ENCODE measurements at regions not wholly inside any gene's neighbourhood (a gene's known extent, or its start where the extent isn't known, plus 50 kb on each side); places are given as distances from the start of the nearest gene placed in this dataset.

GRCh38 chr11:111177037-111177871 lies 68.3 kb upstream of the POU2AF2 start:
- Histone ChIP-seq H3K27ac (ENCODE audit: insufficient read length, low read depth, low read length) (no peak overlapping the region), H2AK5ac (ENCODE audit: insufficient read length, low read length) (no peak overlapping the region)
- H3K9me3 Mint-ChIP-seq: no peaks in the 10 kb centered on the region

More at GRCh38 chr11:111177037-111177871, 68.3 kb upstream of the POU2AF2 start:
- Histone ChIP-seq H3T11ph (ENCODE audit: low read length) (no peak overlapping the region), H3K27me3 (ENCODE audit: insufficient read depth, low read length) (no peaks in the 10 kb centered on the region), H3K14ac (ENCODE audit: insufficient read depth, low read length) (no peak overlapping the region), H3K79me1 (ENCODE audit: insufficient read depth, low read depth, low read length, poor library complexity, severe bottlenecking) (no peaks in the 10 kb centered on the region), H3K9me3 (ENCODE audit: control insufficient read depth, low read depth, low read length) (no peaks in the 10 kb centered on the region), H2AFZ (ENCODE audit: low read length) (no peak overlapping the region), H2BK12ac (ENCODE audit: insufficient read length, low read depth, low read length) (no peak overlapping the region), H3K79me2 (ENCODE audit: insufficient read depth, low read length) (no peaks in the 10 kb centered on the region), H2BK20ac (ENCODE audit: low read depth, low read length, poor library complexity, severe bottlenecking) (no peak overlapping the region), H2BK120ac (ENCODE audit: low read depth, low read length, poor library complexity, severe bottlenecking) (no peak overlapping the region), H3K23ac (ENCODE audit: insufficient read length, low read depth, low read length) (no peak overlapping the region), H3K4me1 (ENCODE audit: insufficient read depth, low read length) (no peaks in the 10 kb centered on the region), H4K91ac (ENCODE audit: insufficient read length, low read depth, low read length) (no peak overlapping the region), H3K18ac (ENCODE audit: insufficient read length, low read depth, low read length) (no peak overlapping the region), H3K9ac (ENCODE audit: extremely low read depth, insufficient read length, low read length) (no peak overlapping the region), H3K4ac (ENCODE audit: low read depth, low read length) (no peak overlapping the region), H4K20me1 (ENCODE audit: control insufficient read depth, insufficient read depth, insufficient read length) (no peaks in the 10 kb centered on the region), H2BK15ac (ENCODE audit: low read depth, low read length) (no peak overlapping the region), H2BK5ac (ENCODE audit: insufficient read length, low read length) (no peak overlapping the region), H3K56ac (ENCODE audit: insufficient read length, low read depth, low read length) (no peak overlapping the region), H3K4me2 (ENCODE audit: insufficient read depth, insufficient read length, low read length) (no peak overlapping the region), H3K23me2 (ENCODE audit: insufficient read length, low read depth, low read length, poor library complexity, severe bottlenecking) (no peaks in the 10 kb centered on the region), H4K5ac (ENCODE audit: insufficient read length, low read depth, low read length) (no peak overlapping the region), H4K8ac (replicated peaks; ENCODE audit: insufficient read length, low read depth, low read length) (no peak overlapping the region)
- TF ChIP-seq CTCF (conservative IDR thresholded peaks at IDR 0.05): no peak
- no peak overlapping the region for H3K4me3 Mint-ChIP-seq
- H3K4me1 Mint-ChIP-seq: no peaks in the 10 kb centered on the region
- DNase-seq: no peak
- no peak overlapping the region; a peak in 1 of 7 replicates for H3K27ac Mint-ChIP-seq
- H3K36me3 Mint-ChIP-seq (ENCODE audit: insufficient read depth in 1 of 3, low read depth in 3 of 3): no peaks in the 10 kb centered on the region
- no peaks in the 10 kb centered on the region for H3K27me3 Mint-ChIP-seq (ENCODE audit: low read depth)
